ENCODE measurements at regions not wholly inside any gene's neighbourhood (a gene's known extent, or its start where the extent isn't known, plus 50 kb on each side); places are given as distances from the start of the nearest gene placed in this dataset.

DNA sequence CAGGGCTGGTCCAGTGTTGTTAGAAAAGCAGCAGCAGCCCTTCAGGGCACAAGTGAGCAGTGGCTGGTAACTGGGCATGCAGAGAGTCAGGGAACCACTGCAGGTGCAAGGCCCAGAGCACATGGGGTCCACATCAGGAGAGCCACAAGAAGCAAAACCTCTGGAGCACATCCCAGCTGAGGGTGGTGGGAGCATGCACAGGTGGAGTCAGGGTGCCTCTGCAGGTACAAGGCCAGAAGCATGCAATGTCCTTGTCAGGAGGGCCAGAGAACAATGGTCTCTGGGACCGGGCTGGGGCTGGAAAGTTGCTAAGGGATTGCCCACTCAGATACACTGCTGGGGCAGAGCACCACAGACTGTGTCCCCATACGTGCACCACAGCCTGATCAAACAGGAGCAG, 226.1 kb upstream of the UBE2E2 start:
- no peak for DNase-seq

DNA sequence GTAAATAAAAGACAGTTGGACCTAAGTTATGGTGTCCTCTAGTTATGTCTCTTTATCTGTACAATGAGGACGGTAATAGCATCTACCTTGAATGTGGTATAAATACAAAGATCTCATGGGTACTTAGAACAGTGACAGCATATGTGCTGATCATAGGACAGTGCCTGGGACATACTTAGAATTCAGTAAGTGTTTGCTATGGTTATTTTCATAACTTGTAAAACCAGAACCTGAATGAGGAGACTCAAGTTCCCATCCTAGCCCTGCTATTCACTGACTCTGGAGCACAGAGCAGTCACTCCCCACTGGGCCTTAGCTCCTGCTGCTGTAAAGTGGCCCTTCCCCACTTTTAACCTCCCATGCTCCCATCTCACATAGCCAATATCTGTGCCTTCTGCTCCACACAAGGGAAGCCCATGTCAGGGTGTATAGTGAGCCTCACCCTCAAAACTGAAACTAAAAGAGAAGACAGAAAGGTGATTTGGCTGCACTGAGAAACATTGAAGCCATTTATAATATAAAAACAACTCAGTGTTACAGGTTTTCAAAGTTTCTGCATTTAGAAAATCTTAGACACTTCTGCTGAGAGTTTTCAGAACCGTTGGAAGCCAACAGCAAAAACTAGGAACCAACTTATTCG, 225.4 kb upstream of the UBE2E2 start:
- no peak for DNase-seq

DNA sequence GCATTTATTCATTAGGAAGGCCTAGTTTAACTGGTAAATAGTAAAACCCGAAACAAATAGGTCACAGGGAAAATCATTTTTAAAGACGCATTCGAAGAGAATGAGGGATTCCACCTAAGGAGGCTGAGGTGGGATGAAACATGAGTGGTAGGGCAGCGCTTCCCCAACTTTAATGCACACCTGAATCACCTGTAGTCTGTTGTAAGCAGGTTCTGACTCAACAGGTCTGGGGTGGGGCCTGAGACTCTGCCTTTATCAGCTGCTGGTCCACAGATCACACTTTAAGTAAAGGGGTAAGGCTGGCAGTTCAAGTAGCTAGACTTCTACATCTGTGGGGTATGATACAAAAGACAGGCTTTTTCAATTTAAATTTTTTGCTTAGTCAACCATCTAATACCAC, 223.5 kb upstream of the UBE2E2 start:
- DNase-seq, result no peak

DNA sequence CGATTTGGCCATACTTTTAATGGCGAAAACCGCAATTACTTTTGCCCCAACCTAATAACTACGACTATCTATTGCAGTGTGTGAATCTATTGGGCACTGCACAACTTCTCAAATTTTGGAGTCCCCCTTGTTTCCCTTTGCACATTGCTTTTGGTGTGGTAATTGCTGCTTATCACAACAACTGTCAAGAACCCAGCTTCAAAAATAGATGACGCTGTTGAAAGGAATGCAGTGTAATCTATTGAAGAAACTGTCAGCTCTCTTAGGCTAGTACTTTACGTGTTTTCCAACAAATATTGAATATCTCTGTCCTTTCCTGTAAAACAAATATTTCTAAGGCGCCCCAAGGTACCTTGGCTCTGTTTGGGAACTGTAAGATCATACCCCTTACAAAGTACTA, 222.8 kb upstream of the UBE2E2 start:
- DNase-seq, result no peak

DNA sequence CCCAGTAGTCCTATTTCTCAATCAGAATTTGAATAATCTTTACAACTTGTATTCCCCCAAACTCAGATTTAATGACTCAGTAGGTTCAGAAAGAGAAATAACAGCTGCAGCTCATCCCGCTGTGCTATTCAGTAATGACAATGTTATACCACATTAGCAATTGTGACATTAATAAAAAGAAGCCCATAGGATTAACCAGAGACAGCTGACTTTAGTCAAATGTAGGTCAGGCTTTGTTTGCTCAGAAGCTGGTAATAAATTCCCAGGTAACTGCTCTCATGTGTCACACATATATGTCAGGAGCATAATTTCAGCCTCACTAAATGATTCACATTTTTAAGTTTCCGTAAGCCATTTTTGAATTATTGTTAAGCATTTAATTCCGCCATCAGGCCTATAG, 222.0 kb upstream of the UBE2E2 start:
- DNase-seq, result no peak

DNA sequence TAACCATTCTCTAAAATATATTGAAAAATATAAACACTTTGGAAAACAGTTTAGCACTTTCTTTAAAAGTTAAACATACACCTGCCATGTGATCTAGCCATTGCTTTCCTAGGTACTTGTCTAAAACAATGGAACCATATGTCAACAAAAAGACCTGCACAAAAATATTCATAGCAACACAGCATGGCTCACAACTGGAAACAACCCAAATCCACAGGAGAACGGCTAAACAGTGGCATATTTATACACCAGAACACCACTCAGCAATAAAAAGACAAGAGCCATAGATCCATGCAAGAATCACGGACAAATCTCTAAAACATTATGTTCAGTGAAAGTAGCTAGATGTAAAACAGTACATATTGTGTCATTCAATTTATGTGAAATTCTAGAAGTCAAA, 221.3 kb upstream of the UBE2E2 start:
- no peak for DNase-seq

DNA sequence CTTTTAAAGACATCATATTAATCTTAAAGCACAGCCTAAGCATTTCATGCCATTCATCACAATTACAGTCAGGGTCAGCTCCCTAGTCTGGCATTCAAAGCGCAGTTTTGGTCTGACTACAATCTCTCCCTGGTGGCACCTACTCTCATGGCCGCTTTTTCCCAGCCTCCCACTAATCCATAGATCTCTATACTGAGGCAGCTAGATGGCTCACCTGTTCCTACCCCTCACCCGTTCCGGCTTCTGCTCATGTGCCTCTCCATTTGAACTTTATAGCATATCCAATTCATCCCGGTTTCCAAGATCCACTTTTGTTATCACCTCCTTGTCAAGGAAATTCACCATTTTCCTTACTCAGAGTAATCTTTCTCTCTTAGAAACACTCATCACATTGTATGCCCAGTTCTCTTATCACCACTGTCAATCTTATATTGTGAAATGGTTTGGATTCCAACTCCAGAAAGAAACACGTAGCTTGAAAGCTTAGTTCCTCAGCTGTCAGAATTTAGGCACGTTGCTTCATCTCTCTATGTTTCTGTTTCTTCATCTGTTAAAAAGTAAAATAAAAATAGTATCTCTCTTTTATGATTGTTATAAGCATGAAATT, 220.0 kb upstream of the UBE2E2 start:
- DNase-seq, result no peak

DNA sequence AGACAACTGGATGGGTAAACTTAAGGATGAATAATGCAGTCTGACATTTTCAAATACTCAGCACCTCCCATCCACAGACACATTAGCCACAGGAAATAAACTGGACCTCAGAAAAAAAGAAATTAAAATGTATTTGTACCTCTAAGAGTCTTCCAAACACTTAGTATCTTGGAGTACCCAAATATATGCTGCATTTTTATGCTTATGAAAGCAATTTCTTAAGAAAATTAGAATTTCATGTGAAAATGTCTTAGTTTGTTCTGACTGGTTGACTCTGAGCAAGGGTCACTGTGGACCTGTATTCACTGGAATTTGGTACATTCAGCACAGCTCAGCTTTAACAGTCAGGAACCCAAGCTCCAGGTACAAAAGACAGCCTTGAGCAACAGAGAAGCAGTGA, 216.2 kb upstream of the UBE2E2 start:
- DNase-seq, result no peak

DNA sequence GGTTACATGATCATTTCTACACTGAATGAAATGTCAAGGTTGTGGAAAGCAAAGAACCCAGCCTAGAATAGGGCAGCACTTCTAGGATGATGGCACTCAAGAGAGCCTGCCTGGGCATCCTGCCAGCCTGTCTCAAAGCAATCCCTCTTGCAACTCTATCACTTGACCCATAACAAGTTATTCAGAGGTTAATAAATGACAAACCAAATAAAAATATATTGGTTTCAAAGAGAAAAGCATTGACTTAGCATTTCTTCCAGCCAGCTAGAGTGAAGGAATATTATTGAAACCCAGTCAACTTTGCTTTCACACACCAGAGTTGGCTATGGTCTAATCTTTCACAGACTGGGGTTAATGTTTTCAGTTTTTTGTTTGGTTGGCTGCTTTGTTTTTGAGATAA, 214.6 kb upstream of the UBE2E2 start:
- DNase-seq, result no peak

DNA sequence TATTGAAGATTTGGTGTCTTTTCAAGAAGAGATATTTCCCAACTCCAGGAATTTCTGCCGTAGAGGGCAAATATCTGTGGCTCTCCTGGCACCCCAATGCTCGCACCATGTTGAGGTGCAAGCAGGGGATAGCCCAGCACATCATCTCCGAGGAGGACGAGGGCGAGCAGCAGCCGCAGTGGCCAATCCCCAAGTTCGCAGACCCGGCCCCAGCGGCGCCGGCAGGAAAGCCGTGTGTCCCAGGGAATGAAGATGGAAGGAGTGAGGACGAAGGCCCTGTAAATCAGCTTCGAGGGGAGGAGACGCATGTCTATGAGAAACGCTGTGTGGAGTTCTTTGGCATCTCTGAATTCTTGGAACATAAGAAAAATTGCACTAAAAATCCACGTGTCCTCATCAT, 213.4 kb upstream of the UBE2E2 start:
- no peak for DNase-seq

DNA sequence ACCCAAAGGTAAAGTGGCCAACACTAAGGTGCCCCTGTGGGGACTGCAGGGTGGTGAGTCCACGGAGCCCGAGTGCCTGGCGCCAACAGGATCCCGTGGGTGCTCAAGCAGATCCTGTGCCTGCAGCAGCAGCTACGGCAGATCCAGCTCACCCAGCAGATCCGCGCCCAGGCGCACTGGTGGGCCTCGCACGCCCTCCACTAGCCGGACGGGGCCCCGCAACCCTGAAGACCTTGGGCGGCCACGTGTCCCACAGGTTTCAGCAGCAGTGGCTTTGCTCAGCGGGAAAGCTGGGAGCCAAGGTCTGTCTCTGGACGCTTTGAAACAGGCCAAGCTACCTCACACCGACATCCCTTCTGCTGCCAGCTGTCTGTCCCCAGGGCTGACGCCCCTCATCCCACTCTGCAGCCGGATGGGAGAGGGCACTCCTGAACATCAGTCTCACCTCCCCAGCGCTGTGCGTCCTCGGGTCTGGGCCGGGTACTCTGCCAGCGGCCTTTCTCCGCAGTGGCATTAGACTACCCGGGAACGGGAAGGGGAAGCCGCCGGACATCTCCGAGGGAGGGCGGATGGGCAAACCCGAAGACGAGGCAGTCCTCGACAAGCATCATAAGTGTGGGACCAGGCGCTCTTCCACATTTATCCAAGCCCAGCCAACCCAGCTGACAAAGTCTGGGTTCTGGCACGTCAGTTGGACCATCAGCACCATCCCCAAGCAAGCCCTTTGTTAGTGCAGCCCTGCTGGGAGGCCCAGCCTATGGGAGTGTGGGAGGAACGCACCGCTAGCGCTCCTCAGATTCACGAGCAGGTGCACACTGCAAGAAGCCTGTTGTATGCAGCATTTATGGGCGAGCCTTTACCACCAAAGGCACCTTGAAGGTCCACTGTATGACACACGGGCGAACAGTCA, 212.6 kb upstream of the UBE2E2 start:
- DNase-seq, result no peak

DNA sequence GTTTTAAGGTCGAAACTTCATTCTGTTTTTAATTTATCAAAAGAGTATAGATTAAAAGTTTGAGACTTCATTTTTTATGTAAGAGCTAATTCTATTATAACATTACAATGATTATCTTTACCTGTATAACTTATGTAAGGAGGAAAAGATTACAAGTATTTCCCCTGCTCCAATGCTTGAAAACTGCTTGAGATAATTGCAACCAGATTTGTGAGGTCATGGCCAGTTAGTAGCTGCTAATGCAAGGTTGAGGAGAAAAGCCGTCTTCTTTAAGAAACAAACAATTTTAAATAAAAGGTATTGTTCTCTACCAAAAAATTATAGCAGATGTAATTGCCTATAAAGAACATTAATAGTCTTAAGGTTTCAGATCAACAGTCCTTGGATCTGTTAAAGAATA, 208.3 kb upstream of the UBE2E2 start:
- DNase-seq, result no peak

DNA sequence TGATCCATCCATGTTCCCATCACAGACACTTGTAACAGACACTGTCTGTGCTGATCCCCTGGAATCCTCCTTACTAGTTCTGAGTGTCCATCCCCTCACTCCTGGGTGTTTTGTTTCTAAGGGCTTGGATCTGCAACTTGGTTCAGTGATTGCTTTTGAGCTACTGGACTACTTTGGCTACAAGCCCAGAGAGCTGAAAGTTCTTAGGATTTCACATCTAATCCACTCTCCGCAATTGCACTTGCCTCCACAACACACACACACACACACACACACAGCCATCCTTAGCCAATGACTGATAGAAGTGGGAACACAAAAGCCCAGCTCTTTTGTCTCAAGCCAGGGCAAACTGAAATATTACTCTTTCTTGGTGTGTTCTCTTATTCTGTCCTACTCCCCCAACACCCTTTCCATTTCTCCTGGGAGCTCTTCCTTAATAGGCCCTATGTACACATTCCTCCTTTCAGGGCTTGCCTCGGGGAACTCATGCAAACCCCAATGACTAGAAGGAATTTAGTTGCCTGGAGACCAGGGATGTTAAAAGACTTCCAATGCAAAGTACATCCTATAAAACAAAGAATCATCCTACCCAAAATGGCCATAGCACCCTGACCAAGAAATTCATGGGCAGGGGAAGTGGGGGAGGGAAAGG, 206.1 kb upstream of the UBE2E2 start:
- DNase-seq, result no peak

DNA sequence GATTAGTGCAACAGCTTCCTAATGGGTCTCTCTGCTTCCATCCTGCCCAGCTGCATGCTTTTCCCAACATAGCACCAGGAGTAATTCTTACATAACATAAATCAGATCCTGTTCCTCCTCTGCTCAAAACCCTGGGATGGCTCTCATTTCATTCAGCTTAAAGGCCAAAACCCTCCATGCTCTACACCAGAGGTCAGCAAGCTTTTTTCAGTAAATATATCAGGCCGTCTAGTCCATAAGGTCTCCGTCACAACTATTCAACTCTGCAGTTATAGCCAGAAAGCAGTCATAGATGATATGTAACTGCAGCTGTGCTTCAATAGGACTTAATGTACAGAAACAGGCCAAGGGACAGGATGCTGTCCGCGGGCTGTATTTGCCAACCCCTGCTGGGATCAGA, 202.8 kb upstream of the UBE2E2 start:
- no peak for DNase-seq

DNA sequence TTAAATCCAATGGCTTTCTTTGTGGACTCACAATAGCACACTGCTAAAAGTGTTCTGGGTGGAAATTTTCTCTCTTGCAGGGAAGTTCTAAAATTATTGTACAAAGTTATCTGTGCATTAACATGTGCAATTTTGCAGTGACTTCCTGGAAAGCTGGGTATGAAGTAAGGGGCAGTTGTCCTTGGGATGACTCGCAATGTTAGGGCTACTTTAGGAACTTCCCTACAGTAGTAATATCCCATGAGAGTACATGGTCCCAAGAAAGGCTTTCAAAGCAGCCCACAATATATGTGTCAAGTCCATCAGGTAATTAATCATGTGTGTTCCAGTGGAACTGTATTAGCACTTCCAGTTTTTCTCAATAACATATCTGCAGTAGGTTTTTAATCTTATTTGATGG, 201.0 kb upstream of the UBE2E2 start:
- DNase-seq, result no peak

DNA sequence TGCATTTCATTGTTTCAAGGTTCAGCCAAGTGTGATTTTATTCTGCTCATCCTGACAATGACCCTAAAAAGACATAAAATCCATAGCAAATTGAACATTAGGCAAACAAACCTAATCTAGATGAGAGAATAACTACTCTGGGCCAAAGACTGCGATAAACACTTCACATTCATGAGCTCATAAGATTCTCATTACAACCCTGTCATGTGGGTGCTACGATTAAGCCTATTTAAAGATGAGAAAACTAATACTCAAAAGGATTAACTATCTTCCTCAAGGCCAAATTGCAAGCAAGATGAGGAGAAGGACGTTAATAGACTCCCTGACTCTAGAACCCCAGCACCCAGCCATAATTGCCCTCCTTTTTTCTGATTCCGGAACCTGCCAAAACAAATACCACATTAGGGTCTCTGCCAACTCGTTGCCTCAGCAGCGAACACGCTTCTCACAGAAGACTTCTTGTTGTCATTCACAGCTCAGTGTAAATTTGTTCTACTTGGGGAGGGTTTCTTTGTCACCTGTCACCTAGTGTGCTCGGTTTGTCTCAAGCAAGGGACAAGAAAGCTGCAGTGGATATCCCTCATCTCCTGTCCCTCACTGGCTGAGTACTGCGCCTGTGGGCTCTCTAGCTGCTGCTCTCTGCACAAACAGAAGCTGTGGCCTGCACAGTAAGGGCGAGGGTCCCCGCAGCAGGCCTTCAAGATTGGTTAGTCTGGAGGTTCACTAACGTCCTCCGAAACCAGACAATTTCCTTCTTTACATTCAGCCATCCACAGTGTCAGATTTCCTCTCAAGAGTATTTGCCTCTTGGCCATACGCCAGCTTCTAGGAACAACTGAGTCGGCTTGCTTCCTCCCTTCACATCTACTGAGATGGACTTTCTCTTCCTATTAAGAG, 200.0 kb upstream of the UBE2E2 start:
- no peak for DNase-seq

DNA sequence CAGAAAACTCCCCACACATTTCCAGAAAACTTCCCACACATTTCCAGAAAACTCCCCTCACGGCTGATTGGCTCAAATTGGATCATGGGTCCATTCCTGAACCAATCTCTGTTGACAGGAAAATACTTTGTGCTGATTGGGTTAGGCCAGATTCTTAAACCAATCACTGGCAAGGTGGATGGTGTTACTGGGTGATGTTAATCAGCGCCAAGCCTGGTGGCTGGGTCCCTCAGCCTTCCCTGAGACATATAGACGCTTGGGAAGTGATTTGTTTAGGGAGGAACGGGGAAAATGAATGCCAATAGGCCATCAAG, 199.4 kb upstream of the UBE2E2 start:
- DNase-seq, result no peak

DNA sequence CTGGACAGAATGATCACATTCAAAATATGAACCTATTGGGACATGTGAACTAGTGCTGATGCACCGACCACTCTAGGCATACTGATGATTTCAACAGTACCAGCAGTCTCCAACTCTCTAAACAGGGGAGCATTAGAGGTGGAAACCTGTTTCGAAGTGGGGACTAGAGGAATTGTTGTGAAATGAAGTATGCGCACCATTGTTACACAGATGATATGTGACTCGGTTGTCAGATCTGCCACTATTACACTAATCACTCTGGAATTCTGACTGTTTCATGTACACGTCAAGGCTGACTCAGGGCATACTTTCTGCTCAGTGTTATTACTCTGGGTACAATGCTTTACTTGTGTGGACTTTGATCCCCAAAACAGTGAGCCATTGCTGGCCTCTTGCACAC, 198.2 kb upstream of the UBE2E2 start:
- no peak for DNase-seq

DNA sequence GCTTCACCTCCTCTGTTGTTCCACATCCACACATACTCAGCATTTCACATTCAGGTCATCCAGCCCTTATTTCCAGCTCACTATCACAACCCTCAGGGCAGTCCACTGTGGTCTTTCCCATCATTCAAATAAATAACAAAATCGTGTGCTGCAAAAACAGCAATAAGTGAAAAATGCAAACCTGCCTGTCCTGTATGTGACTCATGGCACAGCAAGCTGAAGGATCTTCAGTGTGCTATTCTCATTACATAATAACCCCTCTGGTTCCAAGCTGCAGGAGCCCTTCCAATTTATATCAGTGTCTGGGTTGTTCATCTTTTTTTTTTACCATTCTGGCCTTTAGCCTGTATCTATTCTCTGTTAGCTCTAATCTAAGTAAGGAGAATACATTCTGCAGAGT, 185.3 kb upstream of the UBE2E2 start:
- no peak for DNase-seq

DNA sequence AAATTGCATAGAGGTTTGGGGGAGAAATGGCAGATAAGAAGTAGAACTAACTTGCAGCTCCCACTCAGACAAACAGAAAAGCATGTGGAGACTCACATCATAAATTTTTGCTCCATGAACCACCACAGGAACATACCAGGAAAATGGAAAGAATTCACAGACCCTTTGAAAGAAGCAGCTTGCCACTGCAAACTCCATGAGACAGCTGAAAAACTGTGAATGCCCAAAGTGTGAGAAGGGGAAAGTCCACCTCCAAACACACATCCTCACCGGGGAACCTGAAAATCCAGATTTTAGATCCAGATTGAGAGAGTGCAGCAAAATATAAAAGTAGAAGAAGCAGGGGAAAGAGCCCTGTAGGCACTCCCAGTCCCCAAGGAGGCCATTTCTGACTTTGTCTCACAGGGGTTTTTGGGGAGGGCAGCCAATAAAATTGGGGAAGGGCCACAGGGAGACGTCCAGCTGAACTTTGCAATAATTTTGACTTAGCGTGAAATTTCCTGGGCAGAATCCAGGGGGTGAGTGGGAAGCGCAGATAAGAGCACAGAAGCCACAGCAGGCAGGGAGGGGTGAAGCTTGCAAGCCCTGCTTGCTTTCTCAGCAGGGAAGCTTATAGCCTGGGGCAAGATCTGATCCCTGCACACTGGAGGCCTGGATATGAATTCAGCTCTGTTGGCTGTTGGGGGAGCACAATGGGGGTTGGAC, 183.4 kb upstream of the UBE2E2 start:
- DNase-seq, result no peak

DNA sequence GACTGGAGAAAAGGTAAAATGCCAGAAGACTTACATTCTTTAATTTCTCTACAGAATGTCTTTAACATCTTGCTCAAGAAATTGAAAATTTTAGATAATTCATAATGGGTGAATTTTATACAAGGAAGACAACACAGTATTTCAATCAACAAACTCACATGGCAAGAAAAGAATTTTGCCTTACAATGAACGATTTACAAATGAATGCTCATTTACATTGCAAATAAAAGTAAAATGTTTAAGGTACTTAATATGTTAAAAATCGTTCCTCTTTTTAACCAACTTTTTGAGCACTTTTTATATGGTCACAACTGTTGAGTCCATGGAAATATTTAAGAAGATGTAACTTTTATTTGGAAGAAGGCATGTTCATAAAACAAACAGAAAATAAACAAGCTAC, 174.8 kb upstream of the UBE2E2 start:
- DNase-seq, result no peak

DNA sequence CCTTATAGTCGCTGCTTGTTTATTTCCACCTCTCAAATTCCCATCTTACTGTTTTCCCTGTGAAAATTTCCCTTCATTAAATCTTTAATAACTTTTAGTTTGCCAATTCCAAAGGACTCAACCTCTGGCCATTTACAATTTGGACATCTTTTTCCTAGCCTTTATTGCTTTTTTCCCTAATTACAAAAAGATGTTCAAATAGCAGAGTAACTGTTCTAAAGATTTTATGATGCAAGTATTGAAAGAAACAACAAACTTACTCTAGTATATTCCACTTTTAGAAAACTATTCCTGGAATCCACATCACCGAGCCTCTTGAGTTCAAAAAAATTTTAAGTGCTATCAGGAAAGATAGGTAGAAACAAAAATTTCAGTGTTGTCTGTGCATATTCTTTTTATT, 174.1 kb upstream of the UBE2E2 start:
- DNase-seq, result no peak

Data from NCI-H2227 treated with DMSO at 0.1 percent for 48 hours (cell line).